ENCODE measurements at regions not wholly inside any gene's neighbourhood (a gene's known extent, or its start where the extent isn't known, plus 50 kb on each side); places are given as distances from the start of the nearest gene placed in this dataset.

DNA sequence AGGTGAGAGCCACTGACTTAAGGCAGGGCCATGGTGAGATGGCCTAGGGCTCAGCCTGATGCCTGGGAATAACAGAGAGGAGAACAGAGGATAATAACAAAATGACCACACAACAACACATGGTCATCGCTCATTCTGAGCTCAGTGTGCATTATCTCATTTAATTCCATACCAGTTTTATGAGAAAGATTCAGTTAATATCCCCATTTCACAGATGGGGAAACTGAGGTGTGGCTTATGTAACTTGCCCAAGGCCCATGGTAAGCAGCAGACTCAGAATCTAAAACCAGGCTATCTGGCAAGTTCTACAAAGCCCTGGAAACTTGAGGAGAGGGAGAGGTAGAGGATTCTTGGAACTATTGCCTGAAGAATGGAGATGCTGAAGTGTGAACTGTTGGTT is 200.9 kb upstream of the PMEPA1 start:
- TF ChIP-seq POLR2A (IDR thresholded peaks at IDR 0.05), result no peak
- TF ChIP-seq, protein P1, sequence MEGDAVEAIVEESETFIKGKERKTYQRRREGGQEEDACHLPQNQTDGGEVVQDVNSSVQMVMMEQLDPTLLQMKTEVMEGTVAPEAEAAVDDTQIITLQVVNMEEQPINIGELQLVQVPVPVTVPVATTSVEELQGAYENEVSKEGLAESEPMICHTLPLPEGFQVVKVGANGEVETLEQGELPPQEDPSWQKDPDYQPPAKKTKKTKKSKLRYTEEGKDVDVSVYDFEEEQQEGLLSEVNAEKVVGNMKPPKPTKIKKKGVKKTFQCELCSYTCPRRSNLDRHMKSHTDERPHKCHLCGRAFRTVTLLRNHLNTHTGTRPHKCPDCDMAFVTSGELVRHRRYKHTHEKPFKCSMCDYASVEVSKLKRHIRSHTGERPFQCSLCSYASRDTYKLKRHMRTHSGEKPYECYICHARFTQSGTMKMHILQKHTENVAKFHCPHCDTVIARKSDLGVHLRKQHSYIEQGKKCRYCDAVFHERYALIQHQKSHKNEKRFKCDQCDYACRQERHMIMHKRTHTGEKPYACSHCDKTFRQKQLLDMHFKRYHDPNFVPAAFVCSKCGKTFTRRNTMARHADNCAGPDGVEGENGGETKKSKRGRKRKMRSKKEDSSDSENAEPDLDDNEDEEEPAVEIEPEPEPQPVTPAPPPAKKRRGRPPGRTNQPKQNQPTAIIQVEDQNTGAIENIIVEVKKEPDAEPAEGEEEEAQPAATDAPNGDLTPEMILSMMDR (IDR thresholded peaks at IDR 0.05), result no peak

All from tibial nerve (tissue), 3 donors.